GM12873 (cell line): ENCODE measurements at regions not wholly inside any gene's neighbourhood (a gene's known extent, or its start where the extent isn't known, plus 50 kb on each side); places are given as distances from the start of the nearest gene placed in this dataset.

Experiments
- CTCF ChIP-seq: IDR thresholded peaks from 2 replicates; pipeline ENCODE4 v1.5.1; 2012; ENCODE audit warnings: low read depth, mild to moderate bottlenecking, moderate library complexity, low read length, control low read depth; ENCODE audit not compliant: insufficient read depth; ENCODE audit errors: missing control alignments

GRCh38 chr4:45636175-45636574 is 487.7 kb downstream of the GABRG1 start:
- TF ChIP-seq CTCF = no peak

DNA sequence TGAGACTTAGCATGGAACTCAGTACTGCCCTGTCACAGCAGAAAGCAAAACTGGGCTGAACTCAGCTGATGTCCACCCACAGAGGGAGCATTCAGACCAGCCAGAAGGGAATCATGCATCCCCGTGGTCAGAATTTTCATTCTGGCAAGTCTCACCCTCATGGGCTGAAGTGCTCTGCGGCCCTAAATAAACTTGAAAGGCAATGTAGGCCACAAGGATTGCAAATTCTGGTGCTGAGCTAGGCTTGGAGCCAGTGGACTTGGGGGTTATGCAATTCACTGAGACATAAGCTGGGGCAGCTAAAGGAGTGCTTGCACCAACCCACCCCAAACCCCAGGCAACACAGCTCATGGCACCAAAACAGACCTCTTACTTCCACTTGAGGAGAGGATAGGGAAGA is 494.1 kb downstream of the GABRG1 start:
- TF ChIP-seq CTCF = no peak

GRCh38 chr4:45621971-45622370 is 501.9 kb downstream of the GABRG1 start:
- TF ChIP-seq CTCF = no peak

GRCh38 chr4:45620808-45621207 is 503.0 kb downstream of the GABRG1 start:
- no peak for TF ChIP-seq CTCF

DNA sequence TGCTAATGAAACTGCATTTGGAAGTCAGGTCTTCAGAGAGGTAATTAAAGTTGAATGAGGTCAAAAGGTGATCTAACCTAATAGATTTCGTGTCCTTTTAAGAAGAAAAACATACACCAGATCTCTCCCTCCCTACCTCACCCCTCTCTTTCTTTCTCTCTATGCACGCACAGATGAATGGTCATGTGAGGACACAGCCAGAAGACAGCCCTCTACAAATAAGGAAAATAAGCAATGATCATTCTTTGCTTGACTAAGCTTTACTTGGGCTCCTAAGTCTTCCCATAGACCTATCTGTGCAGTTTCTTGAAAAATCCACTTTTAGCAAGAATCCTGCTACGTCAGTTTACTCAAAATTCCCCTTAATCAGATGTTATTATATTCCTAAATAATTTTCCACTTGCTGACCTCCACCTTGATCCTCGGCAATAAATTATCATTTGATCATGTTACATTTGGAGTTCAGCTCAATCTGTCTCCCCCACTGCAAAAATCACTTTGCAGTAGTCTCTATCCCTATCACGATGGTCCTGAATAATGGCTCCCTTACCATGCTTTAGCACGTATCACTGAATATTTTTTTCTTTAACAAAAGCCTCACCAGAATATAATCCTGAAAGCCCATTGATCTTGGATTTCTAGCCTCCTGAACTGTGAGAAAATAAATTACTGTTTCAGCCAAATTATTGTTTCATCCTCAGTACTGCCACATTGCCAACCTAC is 527.3 kb downstream of the GABRG1 start:
- no peak for TF ChIP-seq CTCF

DNA sequence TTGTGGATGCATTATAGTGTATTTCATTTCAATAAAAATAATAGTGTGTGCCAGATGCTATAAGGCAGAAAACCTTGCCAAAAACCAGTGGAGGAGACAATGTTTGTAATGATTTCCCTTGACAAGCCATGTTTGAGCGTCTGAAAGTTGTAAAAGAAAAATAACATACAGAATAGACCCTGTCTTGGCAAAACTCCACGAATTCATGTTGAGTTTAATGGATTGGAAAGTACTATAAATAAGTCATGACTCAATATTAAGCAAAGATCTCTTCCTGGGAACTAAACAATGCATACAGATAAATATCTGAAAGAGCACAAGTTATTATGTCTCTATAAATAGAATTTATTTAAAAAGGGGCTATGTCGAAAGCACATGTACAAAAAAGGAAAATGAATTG is 543.5 kb downstream of the GABRG1 start:
- no peak for TF ChIP-seq CTCF

DNA sequence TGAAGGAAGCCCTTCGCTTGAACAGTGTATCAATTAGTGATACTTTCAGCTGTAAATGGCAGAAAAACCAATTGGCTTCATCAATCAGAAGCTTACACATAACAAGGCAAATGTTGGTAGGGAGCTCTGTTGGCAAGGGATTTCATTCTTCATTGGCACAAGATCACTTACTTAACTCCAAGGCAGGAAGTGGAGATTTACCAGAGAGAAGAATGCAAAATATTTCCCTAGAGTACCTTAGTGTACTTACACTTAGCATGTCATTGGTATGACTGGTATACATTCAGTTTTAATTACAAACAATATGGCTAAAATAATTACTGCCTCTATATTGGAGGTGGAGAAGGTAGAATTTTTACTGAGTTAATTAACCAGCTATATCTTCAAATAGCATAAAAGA is 545.0 kb downstream of the GABRG1 start:
- no peak for TF ChIP-seq CTCF
